DMS153 treated with DMSO at 0.1 percent for 48 hours (cell line): ENCODE measurements at regions not wholly inside any gene's neighbourhood (a gene's known extent, or its start where the extent isn't known, plus 50 kb on each side); places are given as distances from the start of the nearest gene placed in this dataset.

Source experiments
- DNase-seq: peaks from one replicate; lab custom pipeline; 2025; ENCODE audit not compliant: unreplicated experiment; lab: John Stamatoyannopoulos, UW

DNA sequence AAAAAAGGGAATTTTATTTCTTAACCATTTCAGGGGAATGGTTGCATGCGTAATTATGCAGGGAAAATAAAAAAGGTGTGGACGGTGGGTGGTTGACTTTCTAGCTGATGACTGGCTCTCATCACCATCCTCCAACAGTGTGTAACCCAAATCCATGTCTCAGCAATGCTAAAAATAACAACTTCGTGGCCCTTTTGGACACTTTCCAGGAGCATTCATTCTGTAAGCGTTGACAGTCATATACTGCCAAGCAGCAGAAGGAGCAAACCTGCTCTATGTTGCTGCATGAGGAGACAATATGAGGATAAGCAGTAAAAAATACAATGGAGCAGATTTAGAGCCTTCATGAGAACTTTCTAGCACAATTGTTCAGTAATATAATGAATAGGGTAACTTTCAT, 189.1 kb downstream of the ANXA2 start:
- DNase-seq = peak; percentile 0

GRCh38 chr15:60212536-60212935, 185.2 kb downstream of the ANXA2 start:
- DNase-seq = no peak

GRCh38 chr15:60213377-60214000, 184.3 kb downstream of the ANXA2 start:
- no peak for DNase-seq

- DNase-seq = no peak
Measured at GRCh38 chr15:60214201-60214600, 183.6 kb downstream of the ANXA2 start.

GRCh38 chr15:60215225-60215963, 182.4 kb downstream of the ANXA2 start:
- peak; percentile 7 for DNase-seq

DNA sequence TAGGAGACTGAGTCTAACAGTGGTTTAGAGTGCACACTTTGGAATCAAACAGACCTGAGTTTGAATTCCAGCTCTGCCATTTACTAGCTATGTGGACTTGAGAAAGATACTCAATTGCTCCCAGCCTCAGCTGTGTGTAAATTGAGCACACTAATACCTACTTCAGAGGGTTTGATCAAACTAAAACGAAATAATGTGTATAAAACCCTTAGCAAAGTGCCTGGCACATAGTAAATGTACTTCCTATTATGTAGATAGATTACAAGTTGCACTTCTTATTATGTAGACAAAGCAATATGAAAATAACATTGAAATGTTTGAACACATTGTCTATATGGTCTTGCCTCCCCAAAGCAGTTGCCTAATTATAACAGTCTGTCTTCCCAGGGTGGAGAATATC, 180.6 kb downstream of the ANXA2 start:
- no peak for DNase-seq

DNA sequence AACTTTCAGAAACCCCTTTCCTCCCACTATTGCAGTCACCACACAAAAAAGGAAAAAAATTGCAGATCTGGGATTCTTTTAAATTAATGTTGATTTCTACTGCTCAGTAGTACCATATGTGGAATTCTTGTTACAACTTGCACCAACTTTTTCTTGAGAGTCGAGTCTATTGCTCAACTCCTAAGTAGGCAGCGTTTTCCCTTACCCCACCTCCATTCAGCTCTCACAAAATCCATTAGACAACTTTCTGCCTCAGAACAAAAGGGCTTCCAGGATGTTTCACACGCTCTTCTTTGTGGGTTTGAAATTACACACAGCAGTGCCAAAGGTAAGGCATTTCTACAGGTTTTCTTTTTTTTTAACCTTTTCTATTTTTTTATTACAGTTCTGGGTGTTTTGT, 179.5 kb downstream of the ANXA2 start:
- no peak for DNase-seq

- DNase-seq = no peak
Measured at GRCh38 chr15:60219866-60220265, 177.9 kb downstream of the ANXA2 start.

- no peak for DNase-seq
Measured at GRCh38 chr15:60221356-60221755, 176.4 kb downstream of the ANXA2 start.

GRCh38 chr15:60222404-60222803, 175.4 kb downstream of the ANXA2 start:
- DNase-seq = no peak

GRCh38 chr15:60223176-60223575, 174.6 kb downstream of the ANXA2 start:
- no peak for DNase-seq

DNA sequence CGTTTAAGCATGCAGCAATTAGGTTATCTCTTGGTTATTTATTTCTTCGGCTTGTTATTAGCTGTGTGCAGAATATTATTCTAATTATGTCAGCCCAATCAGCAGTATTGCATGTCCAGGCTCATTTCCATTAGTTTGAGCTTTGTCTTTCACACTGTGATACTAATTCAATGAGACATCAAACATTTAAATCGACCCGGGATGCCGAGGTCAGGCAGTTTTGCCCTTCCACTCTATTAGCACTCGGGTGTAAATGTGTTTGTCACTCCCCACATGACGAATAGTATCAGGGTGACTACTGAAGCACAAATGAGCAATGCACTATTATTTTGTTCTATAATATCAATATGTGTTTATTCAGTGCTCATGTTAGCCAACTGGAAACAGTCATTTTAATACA, 170.9 kb downstream of the ANXA2 start:
- no peak for DNase-seq

- no peak for DNase-seq
Measured at GRCh38 chr15:60228101-60228500, 169.7 kb downstream of the ANXA2 start.

- no peak for DNase-seq
Measured at GRCh38 chr15:60228619-60229018, 169.2 kb downstream of the ANXA2 start.

GRCh38 chr15:60235951-60236710, 161.7 kb downstream of the ANXA2 start:
- no peak for DNase-seq

- DNase-seq = no peak
Measured at GRCh38 chr15:60237446-60237845, 160.3 kb downstream of the ANXA2 start.

DNA sequence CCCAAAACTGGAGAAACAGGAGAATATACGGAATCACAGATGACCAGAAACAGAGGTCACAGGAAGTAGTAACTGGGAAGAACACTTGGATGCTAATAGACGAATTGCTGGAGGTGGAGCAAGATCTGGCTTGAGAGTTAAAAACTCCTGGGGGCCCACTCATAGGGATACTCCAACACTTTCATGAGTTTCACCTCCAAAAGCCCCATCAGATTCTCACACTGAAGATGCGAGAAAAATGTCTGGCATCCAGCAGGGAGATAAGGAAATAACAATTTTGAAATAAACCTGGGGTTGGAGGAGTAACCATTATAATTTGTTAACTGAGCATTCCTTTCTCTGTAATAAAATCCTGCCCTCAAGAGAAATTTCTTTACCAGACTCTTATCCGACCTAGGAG, 154.0 kb downstream of the ANXA2 start:
- no peak for DNase-seq

GRCh38 chr15:60244813-60245212, 153.0 kb downstream of the ANXA2 start:
- no peak for DNase-seq

GRCh38 chr15:60250316-60250715, 147.5 kb downstream of the ANXA2 start:
- DNase-seq = no peak

GRCh38 chr15:60251300-60252070, 146.3 kb downstream of the ANXA2 start:
- DNase-seq = no peak

DNA sequence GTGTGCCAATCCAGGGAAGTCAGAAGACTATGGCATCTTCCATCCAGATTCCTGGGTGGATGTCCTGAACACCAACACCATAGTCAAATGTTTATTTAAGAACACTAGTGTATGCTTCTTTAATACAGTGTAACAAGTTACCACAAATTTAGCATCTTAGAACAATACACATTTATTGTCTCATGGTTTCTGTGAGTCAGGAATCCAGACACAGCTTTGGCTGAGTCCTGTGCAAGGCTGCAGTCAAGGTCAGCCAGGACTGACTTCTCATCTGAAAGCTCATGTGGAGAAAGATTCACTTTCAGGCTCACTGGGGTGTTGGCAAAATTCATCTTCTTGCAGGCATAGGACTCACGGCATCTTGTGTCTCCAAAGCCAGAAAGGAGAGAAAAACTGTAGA, 143.4 kb downstream of the ANXA2 start:
- DNase-seq = no peak
